NCI-H2227 (cell line): ENCODE measurements at regions not wholly inside any gene's neighbourhood (a gene's known extent, or its start where the extent isn't known, plus 50 kb on each side); places are given as distances from the start of the nearest gene placed in this dataset.

Experiments
- DNase-seq: peaks from one replicate; lab custom pipeline; 2025; ENCODE audit not compliant: unreplicated experiment; lab: John Stamatoyannopoulos, UW

DNA sequence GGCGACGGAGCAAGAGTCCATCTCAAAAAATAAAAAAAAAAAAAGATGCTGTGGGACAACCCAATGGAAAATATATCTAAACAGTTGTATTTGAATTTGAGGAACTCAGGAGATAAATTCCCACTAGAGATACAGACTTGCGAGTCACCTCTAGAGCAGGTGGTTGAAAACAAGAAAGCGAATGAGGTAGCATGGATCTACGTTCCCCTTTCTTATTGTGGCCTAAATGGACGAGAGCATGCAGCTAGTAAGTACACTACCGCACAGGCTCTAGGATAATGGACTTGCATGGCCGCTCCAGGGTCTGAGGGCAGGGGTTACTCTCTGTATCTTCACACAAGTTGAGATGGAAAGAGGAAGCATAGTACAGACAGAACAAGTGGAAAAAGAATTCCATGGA lies 63.5 kb upstream of the TGFBR2 start:
- DNase-seq = no peak

DNA sequence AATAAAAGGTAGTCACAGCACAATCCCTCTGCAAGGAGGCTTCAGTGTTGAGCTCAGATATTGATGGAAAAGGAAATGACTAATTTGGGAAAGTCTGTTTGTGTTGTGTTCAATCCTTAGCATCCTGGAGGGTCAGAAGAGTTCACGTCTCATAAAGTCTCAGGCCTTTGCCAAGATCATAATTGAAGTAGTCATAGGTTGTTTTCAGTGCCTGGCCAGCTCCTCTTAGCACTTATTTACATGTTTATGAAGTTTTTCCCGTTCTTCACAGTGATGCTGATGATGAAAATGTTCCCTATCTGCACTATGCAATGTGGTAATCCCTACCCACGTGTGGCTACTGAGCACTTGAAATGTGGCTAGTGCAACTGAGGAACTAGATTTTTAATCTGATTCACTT lies 61.6 kb upstream of the TGFBR2 start:
- no peak for DNase-seq

DNA sequence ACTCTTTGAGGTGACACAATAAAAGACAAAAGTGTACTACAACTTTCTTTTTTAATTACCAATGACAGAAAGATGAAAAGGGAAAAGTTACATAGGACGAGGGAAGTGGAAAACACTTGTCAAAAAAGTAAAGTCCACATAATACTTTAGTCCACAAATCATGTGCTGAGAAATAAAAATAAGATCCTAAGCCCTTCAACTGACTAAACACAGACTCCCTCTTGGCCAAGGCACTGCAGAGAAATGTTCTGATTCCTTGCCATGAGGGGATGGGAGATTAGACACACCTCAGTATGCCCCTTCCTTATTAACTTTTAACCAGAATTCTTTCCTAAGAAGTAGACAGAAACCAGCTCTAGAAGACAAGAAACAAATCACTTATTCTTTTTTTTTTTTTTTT lies 59.5 kb upstream of the TGFBR2 start:
- DNase-seq = no peak

DNA sequence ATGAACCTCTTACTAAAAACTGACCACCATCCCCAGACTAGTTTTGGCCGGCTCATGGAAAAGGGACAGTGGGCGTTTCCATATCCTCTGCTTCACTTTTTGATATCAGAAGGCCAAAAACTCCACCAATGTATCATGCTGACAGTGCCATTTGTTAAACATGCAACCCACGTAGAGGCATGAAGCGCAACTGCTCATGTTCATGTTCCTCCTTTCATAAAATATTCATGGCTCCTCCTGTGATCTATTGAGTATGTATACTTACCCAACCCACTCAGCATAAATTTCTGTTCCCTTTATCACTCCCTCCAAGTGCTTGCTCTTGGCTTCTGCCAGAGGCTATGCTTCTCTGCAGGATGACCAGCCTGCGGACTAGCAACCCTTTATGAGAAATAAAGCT lies 58.7 kb upstream of the TGFBR2 start:
- no peak for DNase-seq

DNA sequence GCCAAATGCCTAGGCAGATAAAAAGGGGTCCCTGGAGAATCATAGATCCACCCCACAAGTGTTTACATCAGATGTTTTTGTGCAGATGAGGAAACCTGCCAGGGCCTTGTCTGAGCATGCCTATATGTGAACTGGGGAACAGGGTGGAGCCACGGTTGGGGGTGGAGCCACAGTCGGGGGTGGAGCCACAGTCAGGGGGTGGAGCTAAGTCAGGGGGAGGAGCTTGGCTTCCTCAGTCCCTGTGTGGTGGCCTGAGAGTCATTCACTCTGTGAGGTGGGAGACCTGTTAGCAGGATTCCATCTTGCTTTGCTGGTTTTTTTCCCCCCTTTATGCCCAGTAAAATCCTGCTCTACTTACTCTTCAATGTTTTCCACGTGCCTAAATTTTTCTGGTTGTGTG lies 57.8 kb upstream of the TGFBR2 start:
- no peak for DNase-seq

DNA sequence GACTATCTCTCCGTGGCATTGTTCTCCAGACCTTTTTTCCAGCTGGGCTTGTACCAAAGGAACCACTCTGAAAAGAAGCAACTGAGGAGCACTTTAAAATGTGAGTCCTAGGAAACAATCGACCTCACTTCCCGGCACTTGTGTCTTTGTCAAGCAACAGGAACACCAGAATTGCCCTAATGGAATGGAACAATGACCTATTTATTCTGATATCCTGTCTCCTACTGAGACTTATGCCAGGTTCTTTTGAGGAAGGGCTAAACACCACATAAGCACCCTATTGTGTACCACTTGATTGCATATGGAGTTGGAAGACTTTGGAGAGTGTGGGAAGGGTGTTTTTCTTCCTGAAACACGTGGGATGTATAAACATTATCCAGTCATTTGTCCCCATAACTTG lies 56.8 kb upstream of the TGFBR2 start:
- no peak for DNase-seq

DNA sequence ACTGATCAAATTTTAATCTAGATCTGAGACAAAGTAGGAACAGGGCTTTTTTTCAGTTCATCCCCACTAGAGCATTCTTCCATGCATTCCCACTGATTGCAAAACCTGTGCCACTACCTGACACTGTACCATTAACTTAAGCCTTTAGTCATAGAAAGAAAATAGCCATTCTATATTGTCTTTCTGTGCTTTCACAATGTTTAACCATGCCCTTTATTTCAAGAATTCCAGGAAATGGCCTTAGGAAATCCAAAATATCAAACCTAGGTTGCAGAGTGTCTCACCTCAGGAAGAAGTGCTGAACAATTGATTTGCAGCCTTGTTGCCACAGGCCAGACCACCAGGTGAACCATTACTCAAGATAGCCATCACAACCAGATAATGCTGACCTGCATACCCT lies 56.2 kb upstream of the TGFBR2 start:
- no peak for DNase-seq

DNA sequence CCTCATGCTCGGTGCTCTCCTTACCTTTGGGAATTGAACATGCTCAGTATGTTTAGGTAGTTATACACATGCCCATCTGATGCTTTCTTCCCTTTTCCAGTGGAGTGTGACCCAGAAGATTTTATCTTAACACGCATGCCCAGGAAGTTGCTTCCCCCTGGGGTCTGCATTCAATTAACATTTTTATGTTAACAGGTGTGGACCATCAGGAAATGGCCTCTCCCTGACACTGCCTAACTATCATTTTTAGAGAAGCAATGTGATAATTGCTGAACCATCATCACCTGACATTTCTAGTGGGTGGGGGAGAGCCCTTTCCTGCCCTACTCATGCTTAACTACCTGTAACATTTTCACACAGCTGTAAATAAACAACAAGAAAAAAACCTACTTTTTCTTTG lies 55.1 kb upstream of the TGFBR2 start:
- DNase-seq = no peak

DNA sequence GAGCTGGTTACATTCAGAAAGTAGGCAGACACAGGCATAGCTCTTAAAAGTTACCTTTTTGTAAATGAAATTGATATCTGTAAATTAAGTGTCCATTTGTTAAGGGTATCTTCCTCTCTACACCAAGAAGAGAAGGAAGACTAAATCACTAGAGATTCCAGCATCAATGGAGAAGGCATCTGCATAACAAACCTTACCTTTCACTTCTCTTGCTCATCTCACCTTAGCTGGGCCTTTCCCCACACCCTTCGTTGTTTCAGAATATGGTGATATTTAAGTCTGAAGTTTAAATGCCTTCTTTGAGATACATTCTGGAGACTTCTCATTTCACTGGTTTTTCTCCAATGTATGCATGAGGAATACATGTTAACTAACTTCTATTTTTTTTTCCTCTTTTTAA lies 54.5 kb upstream of the TGFBR2 start:
- no peak for DNase-seq

DNA sequence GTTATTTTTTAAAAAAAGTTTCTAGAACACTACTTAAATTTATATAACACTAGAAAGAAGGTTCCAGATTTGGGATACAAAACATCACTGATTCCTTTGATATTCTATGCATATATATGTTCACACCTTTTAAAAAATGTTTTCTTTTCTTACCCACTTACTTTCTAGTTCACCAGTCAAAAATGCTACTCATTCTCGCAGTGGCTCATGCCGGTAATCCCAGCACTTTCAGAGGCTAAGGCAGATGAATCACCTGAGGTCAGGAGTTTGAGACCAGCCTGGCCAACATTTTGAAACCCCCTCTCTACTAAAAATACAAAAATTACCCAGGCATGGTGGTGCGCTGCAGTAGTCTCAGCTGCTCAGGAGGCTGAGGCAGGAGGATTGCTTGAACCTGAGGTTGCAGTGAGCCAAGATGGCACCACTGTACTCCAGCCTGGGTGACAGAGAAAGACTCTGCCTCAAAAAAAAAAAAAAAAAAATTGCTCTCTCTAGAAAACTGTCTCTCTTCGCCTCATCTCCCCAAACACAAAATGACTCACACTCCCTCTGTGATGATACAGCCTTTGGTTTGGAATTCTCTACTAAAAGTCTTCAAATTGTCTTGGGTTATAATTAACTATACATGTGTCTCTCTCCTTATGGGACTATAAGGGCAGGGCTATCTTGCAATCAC lies 52.6 kb upstream of the TGFBR2 start:
- no peak for DNase-seq

DNA sequence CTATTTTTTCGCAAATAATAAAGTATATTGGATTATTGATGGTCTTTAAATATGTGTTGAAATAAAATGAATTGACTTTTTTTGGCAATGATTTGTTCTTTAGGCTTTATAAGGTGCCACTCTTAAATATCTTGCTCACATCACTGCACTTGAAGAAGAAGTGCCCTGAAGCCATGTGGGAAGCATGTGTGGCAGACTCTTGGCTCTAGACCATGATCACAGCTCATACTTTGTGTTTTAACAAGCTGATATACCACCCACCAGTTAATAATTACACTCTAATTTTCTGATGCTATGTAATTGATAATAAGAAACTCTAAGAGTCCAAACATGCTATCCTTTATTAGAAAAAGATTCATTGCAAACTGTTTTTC lies 52.1 kb upstream of the TGFBR2 start:
- no peak for DNase-seq

DNA sequence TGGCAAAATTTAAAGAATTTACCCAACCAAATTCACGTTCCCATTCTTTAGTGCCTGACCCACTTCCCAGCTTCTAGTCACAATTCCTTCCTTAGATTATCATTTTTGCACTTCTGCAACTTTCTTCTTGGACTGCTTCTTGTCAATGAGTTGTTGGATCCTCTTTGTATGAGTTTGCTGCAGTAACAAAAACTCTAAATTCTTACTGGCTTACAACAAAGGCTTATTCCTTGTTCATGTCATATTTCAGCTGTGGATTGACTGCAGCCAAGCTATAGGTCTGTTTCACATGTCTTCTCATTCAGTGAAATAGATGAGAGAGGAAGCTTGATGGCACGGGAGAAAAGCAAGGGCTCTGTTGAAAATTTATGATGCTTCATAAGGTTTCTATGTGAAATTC lies 50.4 kb upstream of the TGFBR2 start:
- DNase-seq = no peak
